Pancreas (tissue), 10 donors: ENCODE measurements at regions not wholly inside any gene's neighbourhood (a gene's known extent, or its start where the extent isn't known, plus 50 kb on each side); places are given as distances from the start of the nearest gene placed in this dataset.

ENCODE experiments used
- ATAC-seq, 4 donors: fragments of 200-7000 bp; cut with Tn5 transposase; one replicate each; pipeline versions ENCODE4 v1.8.0 to v1.9.1; 2020; ENCODE audit warnings: mild to moderate bottlenecking in 4 of 4, moderate library complexity in 4 of 4
- DNase-seq, 6 donors: peaks; one replicate each; pipeline ENCODE4 v3.0.0-alpha.2; 2020
- FAIRE-seq: peaks from 2 replicates; lab custom pipeline; 2012; peaks lifted over from hg19 to GRCh38; lab: Jason Lieb, UNC
- H3K27ac ChIP-seq, 4 donors: fragments of 200-600 bp; sonication (generic); 1 replicate in 3 of 4; 2 replicates in 1 of 4; pipeline versions ENCODE4 v1.5.0 to v1.8.0; 2020
- H3K27me3 ChIP-seq, 4 donors: fragments of 200-600 bp; one replicate each; pipeline ENCODE4 v1.8.0; 2021
- H3K36me3 ChIP-seq, 3 donors: fragments of 200-600 bp; sonication (generic) in 1 of 3; one replicate each; pipeline versions ENCODE4 v1.5.0 to v1.8.0; 2020 to 2021
- H3K4me1 ChIP-seq, 3 donors: fragments of 200-600 bp; one replicate each; pipeline ENCODE4 v1.8.0; 2021
- H3K4me3 ChIP-seq, 4 donors: fragments of 200-600 bp; sonication (generic) in 2 of 4; one replicate each; pipeline versions ENCODE4 v1.5.0 to v1.8.0; 2020 to 2021
- H3K9me3 ChIP-seq, 4 donors: fragments of 200-600 bp; one replicate each; pipeline ENCODE4 v1.8.0; 2021
- WGBS, 2 donors: extraction: QIAGEN DNeasy Blood & Tissue Kit; methylation state at CpG; one replicate each; pipeline ENCODE4 v1.1.7; 2013; 5-methylcytosine and 5-hydroxymethylcytosine counted together
- intact Hi-C, 3 donors: fragments of 100-400 bp; cut with DNase I; formaldehyde crosslinking; loops; one replicate each; pipeline versions ENCODE4 v1.11.1 to v1.14.2; 2022
- TF ChIP-seq, protein P1 (sequence below), 4 donors: fragments of 200-600 bp; sonication (generic) in 3 of 4; IDR thresholded peaks; one replicate each; pipeline versions ENCODE4 v1.5.0 to v1.8.0; 2021; ENCODE audit warnings: antibody characterized with exemption in 4 of 4
- donor health status: healthy with polysubstance abuse.
- donor health status: DM: no; HTN: no; CAD: no; lungs with moderate emphysema.
- donor health status: DM: no; HTN: no; CAD: no.
- donor health status: control.
- donor health status: control.
- donor health status: Bipolar disorder and iron deficiency.
- donor health status: DM: yes; HTN: yes; CAD: no.
- donor health status: DM: no; HTN: no; CAD: no.
- donor health status: DM: no; HTN: no; CAD: no.
- donor health status: DM: yes; HTN: yes; CAD: no.

- H3K27me3 ChIP-seq, result no peaks in the 10 kb centered on the region
- 45% methylated on average over 5 of the region's 5 CpGs for WGBS, 2 donors
- H3K9me3 ChIP-seq, result no peaks in the 10 kb centered on the region
- intact Hi-C loops, result no loop called here
- peak in 3 of 4 donors; percentile 29 to 77 (median 67) for ATAC-seq
- no peak overlapping the region for H3K4me3 ChIP-seq
- no peak for FAIRE-seq
- no peaks in the 10 kb centered on the region for H3K36me3 ChIP-seq
- peak overlapping the region in 1 of 4 donors; percentile 34 for H3K27ac ChIP-seq
- no peaks in the 10 kb centered on the region for H3K4me1 ChIP-seq
- TF ChIP-seq, protein P1, sequence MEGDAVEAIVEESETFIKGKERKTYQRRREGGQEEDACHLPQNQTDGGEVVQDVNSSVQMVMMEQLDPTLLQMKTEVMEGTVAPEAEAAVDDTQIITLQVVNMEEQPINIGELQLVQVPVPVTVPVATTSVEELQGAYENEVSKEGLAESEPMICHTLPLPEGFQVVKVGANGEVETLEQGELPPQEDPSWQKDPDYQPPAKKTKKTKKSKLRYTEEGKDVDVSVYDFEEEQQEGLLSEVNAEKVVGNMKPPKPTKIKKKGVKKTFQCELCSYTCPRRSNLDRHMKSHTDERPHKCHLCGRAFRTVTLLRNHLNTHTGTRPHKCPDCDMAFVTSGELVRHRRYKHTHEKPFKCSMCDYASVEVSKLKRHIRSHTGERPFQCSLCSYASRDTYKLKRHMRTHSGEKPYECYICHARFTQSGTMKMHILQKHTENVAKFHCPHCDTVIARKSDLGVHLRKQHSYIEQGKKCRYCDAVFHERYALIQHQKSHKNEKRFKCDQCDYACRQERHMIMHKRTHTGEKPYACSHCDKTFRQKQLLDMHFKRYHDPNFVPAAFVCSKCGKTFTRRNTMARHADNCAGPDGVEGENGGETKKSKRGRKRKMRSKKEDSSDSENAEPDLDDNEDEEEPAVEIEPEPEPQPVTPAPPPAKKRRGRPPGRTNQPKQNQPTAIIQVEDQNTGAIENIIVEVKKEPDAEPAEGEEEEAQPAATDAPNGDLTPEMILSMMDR (IDR thresholded peaks at IDR 0.05), result no peak
- DNase-seq, result no peak
Observed at GRCh38 chr3:22159004-22159695, 408.1 kb upstream of the ZNF385D start.

DNA sequence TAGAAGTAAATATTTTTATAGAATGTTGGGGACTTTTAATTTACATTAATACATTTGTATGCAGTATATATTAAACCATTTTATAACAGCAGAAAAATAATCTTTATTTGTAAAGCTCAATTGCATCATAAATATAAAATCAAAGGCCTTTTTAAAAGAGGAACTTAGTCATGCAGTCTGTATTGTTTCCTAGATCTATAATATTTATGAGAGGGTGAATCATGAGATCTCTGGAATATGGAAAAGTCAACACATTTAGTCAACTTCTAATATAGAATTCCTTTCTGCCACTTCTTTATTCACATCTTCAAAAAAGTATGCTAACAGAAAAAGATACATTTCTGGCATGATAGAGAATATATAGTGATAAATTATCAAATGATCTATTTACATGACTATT lies 410.3 kb upstream of the ZNF385D start:
- H3K36me3 ChIP-seq, result no peaks in the 10 kb centered on the region
- DNase-seq, result no peak
- no peak overlapping the region for H3K27ac ChIP-seq
- H3K4me3 ChIP-seq, result no peak overlapping the region
- intact Hi-C loops, result no loop called here
- H3K9me3 ChIP-seq, result no peaks in the 10 kb centered on the region
- H3K27me3 ChIP-seq, result no peaks in the 10 kb centered on the region
- ATAC-seq, result no peak
- TF ChIP-seq, protein P1 (IDR thresholded peaks at IDR 0.05), result no peak
- no peak for FAIRE-seq
- no peaks in the 10 kb centered on the region for H3K4me1 ChIP-seq

DNA sequence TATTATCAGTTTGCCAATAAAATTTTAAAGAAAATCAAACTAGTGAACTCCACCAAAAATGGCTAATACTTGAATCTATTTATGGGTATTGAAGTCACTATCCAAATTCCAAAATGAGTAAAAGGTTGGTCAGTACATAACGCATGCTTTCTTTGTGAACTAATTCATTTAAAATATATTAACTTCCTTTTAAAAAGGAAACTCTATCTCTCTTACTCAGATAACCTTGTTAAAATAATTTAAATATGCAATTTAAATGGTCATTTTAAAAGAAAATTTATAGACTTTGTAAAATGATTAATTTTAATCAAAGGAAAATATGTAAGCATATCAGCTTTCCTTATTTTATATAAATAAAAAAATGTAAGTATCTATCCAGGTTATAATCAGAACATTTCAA lies 419.4 kb upstream of the ZNF385D start:
- no peak overlapping the region for H3K27ac ChIP-seq
- FAIRE-seq (peak; percentile 57), ATAC-seq (no peak), DNase-seq (no peak)
- H3K4me3 ChIP-seq, result no peak overlapping the region
- H3K36me3 ChIP-seq, result no peaks in the 10 kb centered on the region
- TF ChIP-seq, protein P1 (IDR thresholded peaks at IDR 0.05), result no peak
- WGBS, 2 donors, result 73 to 85% methylated on average over 1 of the region's 1 CpG
- H3K9me3 ChIP-seq, result no peaks in the 10 kb centered on the region
- no peaks in the 10 kb centered on the region for H3K4me1 ChIP-seq
- intact Hi-C loops, result no loop called here
- no peaks in the 10 kb centered on the region for H3K27me3 ChIP-seq

GRCh38 chr3:22172964-22173363 lies 422.0 kb upstream of the ZNF385D start:
- TF ChIP-seq, protein P1 (IDR thresholded peaks at IDR 0.05), result no peak
- 57 to 80% methylated on average over 4 of the region's 4 CpGs for WGBS, 2 donors
- Histone ChIP-seq H3K9me3 (no peaks in the 10 kb centered on the region), H3K4me1 (no peaks in the 10 kb centered on the region), H3K27me3 (no peaks in the 10 kb centered on the region), H3K36me3 (no peaks in the 10 kb centered on the region), H3K4me3 (no peak overlapping the region), H3K27ac (no peak overlapping the region)
- FAIRE-seq, result no peak
- no peak for ATAC-seq
- intact Hi-C loops, result no loop called here
- no peak for DNase-seq

- ATAC-seq, result no peak
- TF ChIP-seq, protein P1 (IDR thresholded peaks at IDR 0.05), result no peak
- no peak overlapping the region for H3K4me3 ChIP-seq
- intact Hi-C loops, result no loop called here
- no peaks in the 10 kb centered on the region for H3K9me3 ChIP-seq
- FAIRE-seq, result peak; percentile 78
- H3K27me3 ChIP-seq, result no peaks in the 10 kb centered on the region
- no peaks in the 10 kb centered on the region for H3K36me3 ChIP-seq
- H3K4me1 ChIP-seq, result no peaks in the 10 kb centered on the region
- 14 to 19% methylated on average over 1 of the region's 1 CpG for WGBS, 2 donors
- no peak for DNase-seq
- H3K27ac ChIP-seq, result no peak overlapping the region
Observed at GRCh38 chr3:22175947-22176346, 424.9 kb upstream of the ZNF385D start.
